ENCODE measurements at regions not wholly inside any gene's neighbourhood (a gene's known extent, or its start where the extent isn't known, plus 50 kb on each side); places are given as distances from the start of the nearest gene placed in this dataset.

- H3K27me3 ChIP-seq = no peaks in the 10 kb centered on the region
- H3K9me3 ChIP-seq = no peaks in the 10 kb centered on the region
- H3K4me1 ChIP-seq = no peaks in the 10 kb centered on the region
- intact Hi-C loops (cut with DNase I; ENCODE audit: low total_unique reads) = no loop called here
- no peak overlapping the region for H3K4me3 ChIP-seq
- no peaks in the 10 kb centered on the region for H3K36me3 ChIP-seq
- no peak for DNase-seq
- no peak overlapping the region for H3K27ac ChIP-seq
- no peak for TF ChIP-seq CTCF (IDR thresholded peaks at IDR 0.05)
- TF ChIP-seq POLR2A (IDR thresholded peaks at IDR 0.05) = no peak
These were observed 139.7 kb upstream of the RASSF8 start for GRCh38 chr12:25818596-25819390.

GRCh38 chr12:25819691-25820090 lies 138.8 kb upstream of the RASSF8 start:
- no peak for DNase-seq
- Histone ChIP-seq H3K27ac (no peak overlapping the region), H3K27me3 (no peaks in the 10 kb centered on the region), H3K36me3 (no peaks in the 10 kb centered on the region), H3K4me1 (no peaks in the 10 kb centered on the region), H3K9me3 (no peaks in the 10 kb centered on the region), H3K4me3 (no peak overlapping the region)
- intact Hi-C loops (cut with DNase I; ENCODE audit: low total_unique reads) = no loop called here
- no peak for TF ChIP-seq CTCF (IDR thresholded peaks at IDR 0.05)
- TF ChIP-seq POLR2A (IDR thresholded peaks at IDR 0.05) = no peak

- no peaks in the 10 kb centered on the region for H3K9me3 ChIP-seq
- no peaks in the 10 kb centered on the region for H3K27me3 ChIP-seq
- H3K27ac ChIP-seq = no peak overlapping the region
- intact Hi-C loops (cut with DNase I; ENCODE audit: low total_unique reads) = no loop called here
- no peaks in the 10 kb centered on the region for H3K36me3 ChIP-seq
- TF ChIP-seq POLR2A (IDR thresholded peaks at IDR 0.05) (no peak), CTCF (IDR thresholded peaks at IDR 0.05) (no peak)
- no peak overlapping the region for H3K4me3 ChIP-seq
- no peak for DNase-seq
- no peaks in the 10 kb centered on the region for H3K4me1 ChIP-seq
These were observed 136.2 kb upstream of the RASSF8 start for GRCh38 chr12:25822281-25822680.

GRCh38 chr12:25824734-25825133 lies 133.7 kb upstream of the RASSF8 start:
- H3K4me3 ChIP-seq = no peak overlapping the region
- intact Hi-C loops (cut with DNase I; ENCODE audit: low total_unique reads) = no loop called here
- H3K27ac ChIP-seq = no peak overlapping the region
- no peaks in the 10 kb centered on the region for H3K36me3 ChIP-seq
- no peaks in the 10 kb centered on the region for H3K9me3 ChIP-seq
- H3K4me1 ChIP-seq = no peaks in the 10 kb centered on the region
- H3K27me3 ChIP-seq = no peaks in the 10 kb centered on the region
- DNase-seq = no peak
- TF ChIP-seq CTCF (IDR thresholded peaks at IDR 0.05) (no peak), POLR2A (IDR thresholded peaks at IDR 0.05) (no peak)

GRCh38 chr12:25825446-25825845 lies 133.0 kb upstream of the RASSF8 start:
- Histone ChIP-seq H3K4me3 (no peak overlapping the region), H3K9me3 (no peaks in the 10 kb centered on the region), H3K36me3 (no peaks in the 10 kb centered on the region), H3K27me3 (no peaks in the 10 kb centered on the region), H3K4me1 (no peaks in the 10 kb centered on the region), H3K27ac (no peak overlapping the region)
- TF ChIP-seq CTCF (IDR thresholded peaks at IDR 0.05) = no peak
- TF ChIP-seq POLR2A (IDR thresholded peaks at IDR 0.05) = no peak
- DNase-seq = no peak
- intact Hi-C loops (cut with DNase I; ENCODE audit: low total_unique reads) = no loop called here
